Erythroblast (primary cell): ENCODE measurements at regions not wholly inside any gene's neighbourhood (a gene's known extent, or its start where the extent isn't known, plus 50 kb on each side); places are given as distances from the start of the nearest gene placed in this dataset.

ENCODE experiments used
- GATA1 ChIP-seq: IDR thresholded peaks from 2 replicates; pipeline ENCODE4 v1.6.1; 2011; ENCODE audit warnings: low read depth, mild to moderate bottlenecking, control low read depth, low read length, moderate library complexity
- POLR2A ChIP-seq: IDR thresholded peaks from 2 replicates; pipeline ENCODE4 v1.6.1; 2011; ENCODE audit warnings: mild to moderate bottlenecking, low read length

GRCh38 chr3:69499899-69500421, 114.1 kb upstream of the FRMD4B start:
- TF ChIP-seq POLR2A = no peak
- no peak for TF ChIP-seq GATA1
